Hepatocyte (in vitro differentiated cells): ENCODE measurements at regions not wholly inside any gene's neighbourhood (a gene's known extent, or its start where the extent isn't known, plus 50 kb on each side); places are given as distances from the start of the nearest gene placed in this dataset.
"Not testable (repeated sequence)": the region's sequence is repeated elsewhere in the genome, so short reads cannot be mapped to it uniquely, and the experiment has no call there.

Experiments used
- DNase-seq: peaks from one replicate; pipeline ENCODE4 v3.0.0-alpha.2; 2016; ENCODE audit warnings: low spot score
- H2AFZ ChIP-seq: fragments of 200-600 bp; sonication (generic); 2 replicates; pipeline ENCODE4 v1.6.0; 2016; ENCODE audit warnings: antibody characterized with exemption, mild to moderate bottlenecking
- H3K27ac ChIP-seq: fragments of 200-600 bp; sonication (generic); 2 replicates; pipeline ENCODE4 v1.5.1; 2016; ENCODE audit warnings: mild to moderate bottlenecking
- H3K27me3 ChIP-seq: fragments of 200-600 bp; sonication (generic); 2 replicates; pipeline ENCODE4 v1.6.1; 2016
- H3K36me3 ChIP-seq: fragments of 200-600 bp; sonication (generic); replicated peaks from 2 replicates; pipeline ENCODE4 v1.5.1; 2016; ENCODE audit warnings: low read depth; ENCODE audit not compliant: insufficient read depth
- H3K4me1 ChIP-seq: fragments of 200-600 bp; sonication (generic); 2 replicates; pipeline ENCODE4 v1.5.1; 2016; ENCODE audit warnings: mild to moderate bottlenecking, moderate library complexity; ENCODE audit not compliant: insufficient read depth
- H3K4me2 ChIP-seq: fragments of 200-600 bp; sonication (generic); 2 replicates; pipeline ENCODE4 v1.6.0; 2016
- H3K4me3 ChIP-seq: fragments of 200-600 bp; sonication (generic); 2 replicates; pipeline ENCODE4 v1.5.1; 2016; ENCODE audit warnings: mild to moderate bottlenecking
- H3K79me2 ChIP-seq: fragments of 200-600 bp; sonication (generic); 2 replicates; pipeline ENCODE4 v1.6.0; 2017; ENCODE audit warnings: mild to moderate bottlenecking
- H3K9me2 ChIP-seq: fragments of 200-600 bp; sonication (generic); replicated peaks from 2 replicates; pipeline ENCODE4 v1.6.0; 2017; ENCODE audit warnings: mild to moderate bottlenecking; ENCODE audit not compliant: insufficient read depth
- H3K9me3 ChIP-seq: fragments of 200-600 bp; sonication (generic); 2 replicates; pipeline ENCODE4 v1.5.1; 2016; ENCODE audit warnings: low read depth, mild to moderate bottlenecking
- H4K20me1 ChIP-seq: fragments of 200-600 bp; sonication (generic); 2 replicates; pipeline ENCODE4 v1.6.0; 2016; ENCODE audit warnings: mild to moderate bottlenecking; ENCODE audit not compliant: insufficient read depth, poor library complexity, severe bottlenecking
- CTCF ChIP-seq: fragments of 200-600 bp; sonication (generic); IDR thresholded peaks from 2 replicates; pipeline ENCODE4 v1.5.1; 2016; ENCODE audit warnings: antibody characterized with exemption, mild to moderate bottlenecking; ENCODE audit not compliant: poor library complexity
- EZH2 ChIP-seq: fragments of 200-600 bp; sonication (generic); IDR thresholded peaks from 2 replicates; pipeline ENCODE4 v1.6.1; 2016; ENCODE audit warnings: antibody characterized with exemption, mild to moderate bottlenecking, borderline replicate concordance
- EZH2phosphoT487 ChIP-seq: fragments of 200-600 bp; sonication (generic); IDR thresholded peaks from one replicate; pipeline ENCODE4 v1.6.1; 2018; ENCODE audit warnings: antibody characterized with exemption, mild to moderate bottlenecking, low read depth, moderate library complexity; ENCODE audit not compliant: unreplicated experiment, severe bottlenecking
- WGBS: methylation state at CpG from one replicate; pipeline ENCODE4 v1.1.6; 2016; ENCODE audit warnings: low lambda C conversion rate; ENCODE audit errors: missing lambda C conversion rate; 5-methylcytosine and 5-hydroxymethylcytosine counted together

GRCh38 chr17:30605523-30605922, 128.3 kb downstream of the GOSR1 start:
- DNase-seq: no peak
- Histone ChIP-seq H3K27me3 (no peaks in the 10 kb centered on the region), H3K27ac (no peak overlapping the region), H3K4me1 (no peaks in the 10 kb centered on the region), H3K9me3 (no peaks in the 10 kb centered on the region), H3K36me3 (no peaks in the 10 kb centered on the region), H3K4me2 (no peak overlapping the region), H2AFZ (no peak overlapping the region), H3K4me3 (no peak overlapping the region), H3K9me2 (no peaks in the 10 kb centered on the region), H3K79me2 (peaks cover 74% of the 10 kb centered on the region), H4K20me1 (no peaks in the 10 kb centered on the region)
- 93% methylated on average over 4 of the region's 4 CpGs for WGBS
- TF ChIP-seq EZH2phosphoT487 (no peak), EZH2 (no peak), CTCF (no peak)

DNA sequence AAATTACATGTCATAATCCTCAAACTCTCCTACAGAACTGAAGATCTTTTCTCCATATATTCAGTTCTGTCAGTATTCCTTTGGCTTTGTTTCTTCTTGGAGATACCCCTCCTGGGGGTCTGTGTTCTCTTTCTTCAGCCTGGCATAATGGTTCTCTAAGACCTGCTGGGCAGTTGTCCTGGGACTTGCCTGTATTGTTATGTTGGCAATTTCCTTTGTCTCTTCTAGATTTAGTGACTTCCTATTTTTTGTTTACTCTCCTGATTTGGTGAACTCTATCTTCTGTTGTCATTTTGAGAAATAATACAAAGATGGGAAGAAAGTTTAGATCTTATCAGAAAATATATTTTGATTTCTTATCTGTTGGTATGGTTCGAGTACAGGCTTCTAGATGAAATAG, 127.8 kb downstream of the GOSR1 start:
- Histone ChIP-seq H3K79me2 (peaks cover 73% of the 10 kb centered on the region), H3K36me3 (no peaks in the 10 kb centered on the region), H3K4me3 (no peak overlapping the region), H3K4me2 (no peak overlapping the region), H4K20me1 (no peaks in the 10 kb centered on the region), H3K27me3 (no peaks in the 10 kb centered on the region), H2AFZ (no peak overlapping the region), H3K9me2 (no peaks in the 10 kb centered on the region), H3K27ac (no peak overlapping the region), H3K4me1 (no peaks in the 10 kb centered on the region), H3K9me3 (no peaks in the 10 kb centered on the region)
- no peak for DNase-seq
- no peak for TF ChIP-seq EZH2
- TF ChIP-seq EZH2phosphoT487: no peak
- TF ChIP-seq CTCF: no peak
- 86% methylated on average over 1 of the region's 1 CpG for WGBS

- DNase-seq, H3K36me3 ChIP-seq, H2AFZ ChIP-seq, H4K20me1 ChIP-seq, H3K27me3 ChIP-seq, H3K9me2 ChIP-seq, H3K9me3 ChIP-seq, H3K4me1 ChIP-seq, H3K27ac ChIP-seq: not testable (repeated sequence)
- WGBS: 65% methylated on average over 2 of the region's 2 CpGs
- H3K4me2 ChIP-seq: peak overlapping the region; percentile 78
- peak overlapping the region; percentile 9 for H3K4me3 ChIP-seq
- H3K79me2 ChIP-seq: peaks cover 63% of the 10 kb centered on the region
Observed at GRCh38 chr17:30602396-30602795, 125.2 kb downstream of the GOSR1 start.

DNA sequence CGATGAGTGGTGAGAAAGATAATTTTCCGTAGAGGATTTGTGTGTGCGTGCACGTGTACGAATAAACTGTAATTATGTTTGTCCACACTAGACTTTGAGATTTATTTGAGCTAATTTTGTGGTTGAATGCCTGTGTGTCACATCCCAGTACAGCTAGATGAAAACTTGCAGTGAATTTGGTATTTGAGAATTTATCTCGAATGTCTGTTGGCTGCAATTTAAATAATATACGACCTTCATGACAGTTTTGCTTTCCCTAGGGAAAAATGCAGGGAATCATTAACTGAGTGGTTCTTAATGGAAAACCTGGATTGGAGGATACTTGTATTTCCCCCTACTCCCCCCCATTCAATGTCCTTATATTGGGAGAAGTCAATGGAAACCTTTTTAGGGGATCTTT, 124.8 kb downstream of the GOSR1 start:
- not testable (repeated sequence) for H3K9me2 ChIP-seq, H3K4me1 ChIP-seq, H3K27me3 ChIP-seq, H4K20me1 ChIP-seq, H3K9me3 ChIP-seq, H3K27ac ChIP-seq, H2AFZ ChIP-seq, H3K36me3 ChIP-seq, DNase-seq
- peaks cover 58% of the 10 kb centered on the region for H3K79me2 ChIP-seq
- peak overlapping the region; percentile 78 for H3K4me2 ChIP-seq
- WGBS: 21% methylated on average over 7 of the region's 7 CpGs
- peak overlapping the region; percentile 9 for H3K4me3 ChIP-seq
